CD4-positive, alpha-beta memory T cell (primary cell): ENCODE measurements at regions not wholly inside any gene's neighbourhood (a gene's known extent, or its start where the extent isn't known, plus 50 kb on each side); places are given as distances from the start of the nearest gene placed in this dataset.
A peak's percentile ranks its signal among the peaks of the same experiment; 100 is the strongest.

Source experiments
- CTCF ChIA-PET: fragments of 350-600 bp; sonication (Branson Sonifier 250); formaldehyde crosslinking; loops from one replicate; lab custom pipeline; 2021; ENCODE audit warnings: inconsistent platforms; ENCODE audit not compliant: partially characterized antibody; lab: Charles Lee
- POLR2A ChIA-PET: fragments of 350-600 bp; sonication (Branson Sonifier 250); formaldehyde crosslinking; loops from one replicate; lab custom pipeline; 2021; ENCODE audit not compliant: partially characterized antibody; lab: Charles Lee
- DNase-seq, 5 donors: peaks; one replicate each; pipeline versions ENCODE4 v3.0.0 to v3.0.0-alpha.2; 2020 to 2022; ENCODE audit warnings: mixed read lengths in 1 of 5
- H3K27ac ChIP-seq: one replicate; pipeline ENCODE4 v1.7.0; 2013; ENCODE audit warnings: low read depth, low read length
- H3K27me3 ChIP-seq: 2 replicates; pipeline ENCODE4 v1.7.0; 2013; ENCODE audit warnings: mild to moderate bottlenecking, low read length, moderate library complexity; ENCODE audit not compliant: insufficient read depth
- H3K36me3 ChIP-seq: 2 replicates; pipeline ENCODE4 v1.7.0; 2013; ENCODE audit warnings: mild to moderate bottlenecking, low read length, moderate library complexity; ENCODE audit not compliant: insufficient read depth
- H3K4me1 ChIP-seq: 2 replicates; pipeline ENCODE4 v1.7.0; 2013; ENCODE audit warnings: mild to moderate bottlenecking, low read length, moderate library complexity; ENCODE audit not compliant: insufficient read depth
- H3K4me3 ChIP-seq, 2 donors: one replicate each; pipeline ENCODE4 v1.7.0; 2013; ENCODE audit warnings: low read length in 2 of 2, mild to moderate bottlenecking in 1 of 2
- H3K9me3 ChIP-seq, 2 donors: one replicate each; pipeline ENCODE4 v1.7.0; 2013; ENCODE audit warnings: low read length in 2 of 2, control low read depth in 1 of 2; ENCODE audit not compliant: control insufficient read depth in 1 of 2
- H3K27ac Mint-ChIP-seq, 7 donors: one replicate each; pipeline ENCODE4 v1.8.0; 2020 to 2021; ENCODE audit warnings: mixed read lengths in 7 of 7, mild to moderate bottlenecking in 6 of 7, inconsistent platforms in 3 of 7, moderate library complexity in 3 of 7
- H3K27me3 Mint-ChIP-seq, 2 donors: one replicate each; pipeline ENCODE4 v1.8.0; 2020 to 2021; ENCODE audit warnings: mixed read lengths in 2 of 2
- H3K36me3 Mint-ChIP-seq, 2 donors: one replicate each; pipeline ENCODE4 v1.8.0; 2020 to 2021; ENCODE audit warnings: mixed read lengths in 2 of 2, inconsistent platforms in 1 of 2, mild to moderate bottlenecking in 1 of 2
- H3K4me1 Mint-ChIP-seq, 4 donors: one replicate each; pipeline ENCODE4 v1.8.0; 2020 to 2021; ENCODE audit warnings: mixed read lengths in 4 of 4, mild to moderate bottlenecking in 1 of 4
- H3K4me3 Mint-ChIP-seq, 8 donors: one replicate each; pipeline ENCODE4 v1.8.0; 2020 to 2021; ENCODE audit warnings: mixed read lengths in 8 of 8, mild to moderate bottlenecking in 7 of 8, moderate library complexity in 6 of 8, inconsistent platforms in 3 of 8
- H3K9me3 Mint-ChIP-seq, 8 donors: one replicate each; pipeline ENCODE4 v1.8.0; 2020 to 2021; ENCODE audit warnings: mixed read lengths in 8 of 8, mild to moderate bottlenecking in 5 of 8, inconsistent platforms in 3 of 8, moderate library complexity in 1 of 8
- intact Hi-C: fragments of 100-400 bp; cut with micrococcal nuclease; formaldehyde crosslinking; loops from one replicate; pipeline ENCODE4 v1.15.1; 2023

- H3K4me1 Mint-ChIP-seq = no peaks in the 10 kb centered on the region
Observed at GRCh38 chr9:10674586-10674985, 61.8 kb upstream of the PTPRD start.

GRCh38 chr9:10678010-10678409, 65.2 kb upstream of the PTPRD start:
- DNase-seq = no peak
- no peaks in the 10 kb centered on the region for H3K9me3 ChIP-seq
- no peak overlapping the region for H3K27ac ChIP-seq
- Mint-ChIP-seq H3K36me3 (no peaks in the 10 kb centered on the region), H3K9me3 (peaks cover 6 to 39% (median 16%) of the 10 kb centered on the region in 8 donors), H3K27ac (no peak overlapping the region), H3K4me3 (peak overlapping the region in 1 of 8 donors; percentile 60), H3K4me1 (no peaks in the 10 kb centered on the region), H3K27me3 (no peaks in the 10 kb centered on the region)
- H3K4me3 ChIP-seq = no peak overlapping the region
- intact Hi-C loops = no loop called here
- no peaks in the 10 kb centered on the region for H3K36me3 ChIP-seq
- POLR2A ChIA-PET = no interaction called here
- CTCF ChIA-PET = no interaction called here
- H3K27me3 ChIP-seq = no peaks in the 10 kb centered on the region
- no peaks in the 10 kb centered on the region for H3K4me1 ChIP-seq

More at GRCh38 chr9:10674586-10674985, 61.8 kb upstream of the PTPRD start:
- H3K4me1 ChIP-seq = no peaks in the 10 kb centered on the region
- no peaks in the 10 kb centered on the region for H3K27me3 Mint-ChIP-seq
- H3K9me3 ChIP-seq = no peaks in the 10 kb centered on the region
- H3K27ac Mint-ChIP-seq = no peak overlapping the region
- no peaks in the 10 kb centered on the region for H3K27me3 ChIP-seq
- intact Hi-C loops = no loop called here
- no peak overlapping the region for H3K27ac ChIP-seq
- H3K4me3 Mint-ChIP-seq = no peak overlapping the region
- ChIA-PET POLR2A (no interaction called here), CTCF (no interaction called here)
- no peaks in the 10 kb centered on the region for H3K36me3 Mint-ChIP-seq
- H3K36me3 ChIP-seq = no peaks in the 10 kb centered on the region
- DNase-seq = no peak
- H3K9me3 Mint-ChIP-seq = peaks cover 0 to 43% (median 23%) of the 10 kb centered on the region in 8 donors
- no peak overlapping the region for H3K4me3 ChIP-seq

GRCh38 chr9:10678790-10679189, 66.0 kb upstream of the PTPRD start:
- DNase-seq = no peak
- no peak overlapping the region for H3K27ac ChIP-seq
- H3K9me3 ChIP-seq = no peaks in the 10 kb centered on the region
- no peak overlapping the region for H3K4me3 ChIP-seq
- no peaks in the 10 kb centered on the region for H3K4me1 ChIP-seq
- no peaks in the 10 kb centered on the region for H3K36me3 ChIP-seq
- H3K9me3 Mint-ChIP-seq = peaks cover 6 to 34% (median 16%) of the 10 kb centered on the region in 8 donors
- no peak overlapping the region for H3K4me3 Mint-ChIP-seq
- H3K4me1 Mint-ChIP-seq = no peaks in the 10 kb centered on the region
- intact Hi-C loops = no loop called here
- H3K27me3 ChIP-seq = no peaks in the 10 kb centered on the region
- no peak overlapping the region for H3K27ac Mint-ChIP-seq
- no peaks in the 10 kb centered on the region for H3K27me3 Mint-ChIP-seq
- ChIA-PET POLR2A (no interaction called here), CTCF (no interaction called here)
- no peaks in the 10 kb centered on the region for H3K36me3 Mint-ChIP-seq

GRCh38 chr9:10686943-10687342, 74.1 kb upstream of the PTPRD start:
- Histone ChIP-seq H3K27ac (no peak overlapping the region), H3K4me3 (no peak overlapping the region), H3K27me3 (no peaks in the 10 kb centered on the region), H3K4me1 (no peaks in the 10 kb centered on the region), H3K36me3 (no peaks in the 10 kb centered on the region), H3K9me3 (no peaks in the 10 kb centered on the region)
- no peak for DNase-seq
- no peaks in the 10 kb centered on the region for H3K27me3 Mint-ChIP-seq
- H3K9me3 Mint-ChIP-seq = peaks cover 3 to 34% (median 11%) of the 10 kb centered on the region in 8 donors
- intact Hi-C loops = no loop called here
- POLR2A ChIA-PET = no interaction called here
- H3K4me1 Mint-ChIP-seq = no peaks in the 10 kb centered on the region
- H3K36me3 Mint-ChIP-seq = no peaks in the 10 kb centered on the region
- CTCF ChIA-PET = no interaction called here
- no peak overlapping the region for H3K4me3 Mint-ChIP-seq
- H3K27ac Mint-ChIP-seq = no peak overlapping the region

- Mint-ChIP-seq H3K9me3 (peaks cover 3 to 35% (median 11%) of the 10 kb centered on the region in 8 donors), H3K27me3 (no peaks in the 10 kb centered on the region), H3K27ac (no peak overlapping the region), H3K4me3 (no peak overlapping the region), H3K4me1 (no peaks in the 10 kb centered on the region), H3K36me3 (no peaks in the 10 kb centered on the region)
- ChIA-PET POLR2A (no interaction called here), CTCF (no interaction called here)
- Histone ChIP-seq H3K9me3 (peaks cover 0 to 3% of the 10 kb centered on the region in 2 donors), H3K4me1 (no peaks in the 10 kb centered on the region), H3K36me3 (no peaks in the 10 kb centered on the region), H3K27ac (no peak overlapping the region), H3K27me3 (no peaks in the 10 kb centered on the region), H3K4me3 (no peak overlapping the region)
- intact Hi-C loops = no loop called here
- DNase-seq = no peak
Observed at GRCh38 chr9:10690546-10690945, 77.7 kb upstream of the PTPRD start.

- no peaks in the 10 kb centered on the region for H3K4me1 ChIP-seq
- Mint-ChIP-seq H3K4me1 (no peaks in the 10 kb centered on the region), H3K4me3 (no peak overlapping the region), H3K27me3 (no peaks in the 10 kb centered on the region), H3K27ac (no peak overlapping the region), H3K9me3 (peaks cover 0 to 40% (median 15%) of the 10 kb centered on the region in 8 donors), H3K36me3 (no peaks in the 10 kb centered on the region)
- intact Hi-C loops = no loop called here
- POLR2A ChIA-PET = no interaction called here
- peaks cover 0 to 3% of the 10 kb centered on the region in 2 donors for H3K9me3 ChIP-seq
- CTCF ChIA-PET = no interaction called here
- H3K4me3 ChIP-seq = no peak overlapping the region
- no peaks in the 10 kb centered on the region for H3K27me3 ChIP-seq
- no peaks in the 10 kb centered on the region for H3K36me3 ChIP-seq
- no peak for DNase-seq
- no peak overlapping the region for H3K27ac ChIP-seq
Observed at GRCh38 chr9:10697044-10697443, 84.2 kb upstream of the PTPRD start.

GRCh38 chr9:10700291-10700690, 87.5 kb upstream of the PTPRD start:
- H3K4me1 Mint-ChIP-seq = no peaks in the 10 kb centered on the region
- peaks cover 0 to 40% (median 17%) of the 10 kb centered on the region in 8 donors for H3K9me3 Mint-ChIP-seq
- H3K27ac Mint-ChIP-seq = no peak overlapping the region
- no peaks in the 10 kb centered on the region for H3K27me3 ChIP-seq
- peaks cover 0 to 6% of the 10 kb centered on the region in 2 donors for H3K9me3 ChIP-seq
- CTCF ChIA-PET = no interaction called here
- H3K36me3 Mint-ChIP-seq = no peaks in the 10 kb centered on the region
- H3K4me1 ChIP-seq = no peaks in the 10 kb centered on the region
- H3K27ac ChIP-seq = no peak overlapping the region
- no peak overlapping the region for H3K4me3 Mint-ChIP-seq
- no peak overlapping the region for H3K4me3 ChIP-seq
- intact Hi-C loops = no loop called here
- H3K27me3 Mint-ChIP-seq = no peaks in the 10 kb centered on the region
- no peaks in the 10 kb centered on the region for H3K36me3 ChIP-seq
- POLR2A ChIA-PET = no interaction called here
- DNase-seq = no peak

- intact Hi-C loops = no loop called here
- peaks cover 0 to 44% (median 17%) of the 10 kb centered on the region in 8 donors for H3K9me3 Mint-ChIP-seq
- peaks cover 0 to 6% of the 10 kb centered on the region in 2 donors for H3K9me3 ChIP-seq
- H3K4me3 Mint-ChIP-seq = no peak overlapping the region
- no peak overlapping the region for H3K27ac ChIP-seq
- DNase-seq = no peak
- no peaks in the 10 kb centered on the region for H3K27me3 ChIP-seq
- no peaks in the 10 kb centered on the region for H3K4me1 Mint-ChIP-seq
- H3K4me3 ChIP-seq = no peak overlapping the region
- no peaks in the 10 kb centered on the region for H3K36me3 ChIP-seq
- no peaks in the 10 kb centered on the region for H3K27me3 Mint-ChIP-seq
- CTCF ChIA-PET = no interaction called here
- H3K4me1 ChIP-seq = no peaks in the 10 kb centered on the region
- no peaks in the 10 kb centered on the region for H3K36me3 Mint-ChIP-seq
- no peak overlapping the region for H3K27ac Mint-ChIP-seq
- POLR2A ChIA-PET = no interaction called here
Observed at GRCh38 chr9:10700915-10701314, 88.1 kb upstream of the PTPRD start.
